ENCODE measurements at regions not wholly inside any gene's neighbourhood (a gene's known extent, or its start where the extent isn't known, plus 50 kb on each side); places are given as distances from the start of the nearest gene placed in this dataset.

DNA sequence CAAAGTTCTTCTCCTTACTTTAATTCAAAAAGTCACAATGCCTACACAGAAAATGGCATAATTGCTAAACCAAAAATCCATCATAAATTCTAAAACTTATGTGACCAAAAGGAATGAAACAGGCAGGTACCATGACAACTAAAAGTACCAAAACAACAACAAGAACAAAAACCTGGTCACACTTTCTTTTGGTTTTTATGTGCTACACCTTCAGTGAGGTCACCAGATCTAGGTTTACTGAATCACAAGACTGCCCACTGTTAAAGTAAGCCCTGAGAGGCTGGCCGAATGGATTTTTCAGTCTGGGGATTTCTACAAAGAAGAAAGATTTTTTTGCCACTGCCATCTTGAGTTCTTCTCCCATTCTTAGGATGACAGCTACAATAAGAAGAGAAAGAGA, 583.0 kb upstream of the PKN2 start:
- Histone ChIP-seq H3K27ac (ENCODE audit: low read depth, low read length) (no peak overlapping the region), H3K4me3 (ENCODE audit: low read depth, low read length) (no peak overlapping the region), H3K4me1 (ENCODE audit: control insufficient read depth, insufficient read depth, low read length, unreplicated experiment) (no peaks in the 10 kb centered on the region), H3K79me2 (ENCODE audit: control insufficient read depth, insufficient read depth, low read length, unreplicated experiment) (no peaks in the 10 kb centered on the region), H3K27me3 (ENCODE audit: insufficient read depth, low read length) (peaks cover 3% of the 10 kb centered on the region; the same call in 1 of the 2 replicates), H3K36me3 (ENCODE audit: insufficient read depth, low read length) (no peaks in the 10 kb centered on the region), H2AFZ (ENCODE audit: low read length, unreplicated experiment) (no peak overlapping the region)

- Histone ChIP-seq H3K4me3 (ENCODE audit: low read depth, low read length) (no peak overlapping the region), H3K79me2 (ENCODE audit: control insufficient read depth, insufficient read depth, low read length, unreplicated experiment) (no peaks in the 10 kb centered on the region), H3K4me1 (ENCODE audit: control insufficient read depth, insufficient read depth, low read length, unreplicated experiment) (no peaks in the 10 kb centered on the region), H2AFZ (ENCODE audit: low read length, unreplicated experiment) (no peak overlapping the region), H3K36me3 (ENCODE audit: insufficient read depth, low read length) (no peaks in the 10 kb centered on the region), H3K27ac (ENCODE audit: low read depth, low read length) (no peak overlapping the region), H3K27me3 (ENCODE audit: insufficient read depth, low read length) (no peaks in the 10 kb centered on the region)
Observed at GRCh38 chr1:88104236-88104635, 579.8 kb upstream of the PKN2 start.

GRCh38 chr1:88104886-88105285, 579.2 kb upstream of the PKN2 start:
- H3K4me1 ChIP-seq (ENCODE audit: control insufficient read depth, insufficient read depth, low read length, unreplicated experiment), result no peaks in the 10 kb centered on the region
- H3K27me3 ChIP-seq (ENCODE audit: insufficient read depth, low read length), result no peaks in the 10 kb centered on the region
- no peaks in the 10 kb centered on the region for H3K79me2 ChIP-seq (ENCODE audit: control insufficient read depth, insufficient read depth, low read length, unreplicated experiment)
- no peak overlapping the region for H3K27ac ChIP-seq (ENCODE audit: low read depth, low read length)
- no peak overlapping the region for H3K4me3 ChIP-seq (ENCODE audit: low read depth, low read length)
- no peaks in the 10 kb centered on the region for H3K36me3 ChIP-seq (ENCODE audit: insufficient read depth, low read length)
- H2AFZ ChIP-seq (ENCODE audit: low read length, unreplicated experiment), result no peak overlapping the region

- Histone ChIP-seq H3K79me2 (ENCODE audit: control insufficient read depth, insufficient read depth, low read length, unreplicated experiment) (no peaks in the 10 kb centered on the region), H3K4me1 (ENCODE audit: control insufficient read depth, insufficient read depth, low read length, unreplicated experiment) (no peaks in the 10 kb centered on the region), H3K27ac (ENCODE audit: low read depth, low read length) (no peak overlapping the region), H2AFZ (ENCODE audit: low read length, unreplicated experiment) (no peak overlapping the region), H3K36me3 (ENCODE audit: insufficient read depth, low read length) (no peaks in the 10 kb centered on the region), H3K4me3 (ENCODE audit: low read depth, low read length) (no peak overlapping the region), H3K27me3 (ENCODE audit: insufficient read depth, low read length) (no peaks in the 10 kb centered on the region)
Observed at GRCh38 chr1:88111816-88112215, 572.3 kb upstream of the PKN2 start.

GRCh38 chr1:88117597-88117996, 566.5 kb upstream of the PKN2 start:
- Histone ChIP-seq H3K4me1 (ENCODE audit: control insufficient read depth, insufficient read depth, low read length, unreplicated experiment) (no peaks in the 10 kb centered on the region), H3K27ac (ENCODE audit: low read depth, low read length) (no peak overlapping the region), H3K79me2 (ENCODE audit: control insufficient read depth, insufficient read depth, low read length, unreplicated experiment) (no peaks in the 10 kb centered on the region), H3K4me3 (ENCODE audit: low read depth, low read length) (no peak overlapping the region), H2AFZ (ENCODE audit: low read length, unreplicated experiment) (no peak overlapping the region), H3K27me3 (ENCODE audit: insufficient read depth, low read length) (no peaks in the 10 kb centered on the region), H3K36me3 (ENCODE audit: insufficient read depth, low read length) (no peaks in the 10 kb centered on the region)

DNA sequence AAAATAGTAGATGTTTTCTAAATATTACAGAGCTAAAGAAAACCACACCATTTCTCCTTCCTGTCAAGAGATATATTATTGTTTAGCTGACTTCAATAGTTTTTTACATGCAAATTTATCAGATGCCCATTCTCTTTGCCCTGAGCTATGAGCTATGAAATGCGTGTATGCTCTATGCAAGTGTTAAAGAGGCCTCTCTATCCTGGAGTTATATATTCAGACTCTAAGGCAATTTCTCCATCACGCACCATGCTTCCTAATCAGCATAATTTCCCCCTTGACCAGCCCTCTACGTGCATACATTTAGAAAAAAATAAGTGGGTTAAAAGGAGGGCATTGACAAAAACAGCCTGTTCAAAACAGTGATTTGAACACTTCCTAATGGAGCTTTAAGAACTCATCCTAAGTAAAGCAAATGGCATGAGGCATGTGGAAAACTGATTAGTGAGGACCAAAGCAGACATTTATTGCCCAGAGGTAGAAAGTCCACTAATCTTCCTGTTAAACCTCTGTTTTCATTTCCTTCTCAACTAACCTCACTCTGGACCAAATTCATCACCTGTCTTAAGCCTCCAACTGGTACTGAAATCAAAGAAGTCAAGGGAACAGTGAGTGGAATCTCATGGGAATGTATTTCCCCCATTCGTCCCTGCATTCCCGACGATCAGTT, 565.8 kb upstream of the PKN2 start:
- Histone ChIP-seq H3K4me3 (ENCODE audit: low read depth, low read length) (no peak overlapping the region), H3K36me3 (ENCODE audit: insufficient read depth, low read length) (no peaks in the 10 kb centered on the region), H2AFZ (ENCODE audit: low read length, unreplicated experiment) (no peak overlapping the region), H3K4me1 (ENCODE audit: control insufficient read depth, insufficient read depth, low read length, unreplicated experiment) (no peaks in the 10 kb centered on the region), H3K27me3 (ENCODE audit: insufficient read depth, low read length) (no peaks in the 10 kb centered on the region), H3K79me2 (ENCODE audit: control insufficient read depth, insufficient read depth, low read length, unreplicated experiment) (no peaks in the 10 kb centered on the region), H3K27ac (ENCODE audit: low read depth, low read length) (no peak overlapping the region)

- no peaks in the 10 kb centered on the region for H3K79me2 ChIP-seq (ENCODE audit: control insufficient read depth, insufficient read depth, low read length, unreplicated experiment)
- no peak overlapping the region for H3K27ac ChIP-seq (ENCODE audit: low read depth, low read length)
- H3K27me3 ChIP-seq (ENCODE audit: insufficient read depth, low read length), result no peaks in the 10 kb centered on the region
- H3K4me1 ChIP-seq (ENCODE audit: control insufficient read depth, insufficient read depth, low read length, unreplicated experiment), result no peaks in the 10 kb centered on the region
- no peak overlapping the region for H3K4me3 ChIP-seq (ENCODE audit: low read depth, low read length)
- no peak overlapping the region for H2AFZ ChIP-seq (ENCODE audit: low read length, unreplicated experiment)
- no peaks in the 10 kb centered on the region for H3K36me3 ChIP-seq (ENCODE audit: insufficient read depth, low read length)
Observed at GRCh38 chr1:88124614-88125013, 559.5 kb upstream of the PKN2 start.

DNA sequence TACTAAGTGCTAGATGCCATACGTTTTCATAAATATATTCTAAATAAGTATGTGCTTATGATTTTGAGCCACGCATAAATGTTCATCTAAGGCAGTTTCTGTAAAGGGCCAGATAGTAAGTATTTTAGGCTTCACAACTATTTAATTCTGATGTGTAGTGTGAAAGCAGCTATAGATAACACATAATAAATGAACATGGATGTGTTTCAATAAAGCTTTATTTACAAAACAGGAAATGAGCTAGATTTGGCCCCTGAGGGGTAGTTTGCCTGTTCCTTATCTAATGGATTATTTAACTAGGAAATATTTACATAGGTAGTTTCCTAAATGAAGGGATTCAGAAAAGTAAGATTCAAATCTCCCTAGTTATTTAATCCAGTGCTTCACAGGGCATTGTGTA, 557.6 kb upstream of the PKN2 start:
- Histone ChIP-seq H3K4me3 (ENCODE audit: low read depth, low read length) (no peak overlapping the region), H3K27ac (ENCODE audit: low read depth, low read length) (no peak overlapping the region), H3K36me3 (ENCODE audit: insufficient read depth, low read length) (no peaks in the 10 kb centered on the region), H3K27me3 (ENCODE audit: insufficient read depth, low read length) (no peaks in the 10 kb centered on the region), H3K79me2 (ENCODE audit: control insufficient read depth, insufficient read depth, low read length, unreplicated experiment) (no peaks in the 10 kb centered on the region), H2AFZ (ENCODE audit: low read length, unreplicated experiment) (no peak overlapping the region), H3K4me1 (ENCODE audit: control insufficient read depth, insufficient read depth, low read length, unreplicated experiment) (no peaks in the 10 kb centered on the region)

DNA sequence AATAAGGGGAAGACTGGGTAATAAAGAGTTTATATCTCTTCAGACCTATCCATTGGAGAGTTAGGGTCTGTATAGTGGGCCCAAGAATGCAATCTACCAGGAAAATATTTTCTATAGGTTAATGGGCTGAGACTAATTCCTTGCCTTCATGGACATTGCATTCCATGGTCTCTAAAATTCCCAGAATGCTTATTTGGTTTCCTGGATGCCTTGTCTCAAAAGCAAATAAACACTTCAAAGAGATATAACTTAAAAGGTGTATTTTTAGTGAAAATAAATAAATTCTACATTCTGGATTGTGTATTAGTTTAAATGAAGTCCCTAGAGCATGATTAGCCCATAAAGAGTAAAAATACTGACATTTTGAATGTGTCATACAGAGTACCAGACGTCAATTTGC, 550.1 kb upstream of the PKN2 start:
- Histone ChIP-seq H3K4me1 (ENCODE audit: control insufficient read depth, insufficient read depth, low read length, unreplicated experiment) (no peaks in the 10 kb centered on the region), H3K79me2 (ENCODE audit: control insufficient read depth, insufficient read depth, low read length, unreplicated experiment) (no peaks in the 10 kb centered on the region), H2AFZ (ENCODE audit: low read length, unreplicated experiment) (no peak overlapping the region), H3K36me3 (ENCODE audit: insufficient read depth, low read length) (no peaks in the 10 kb centered on the region), H3K27me3 (ENCODE audit: insufficient read depth, low read length) (no peaks in the 10 kb centered on the region), H3K4me3 (ENCODE audit: low read depth, low read length) (no peak overlapping the region), H3K27ac (ENCODE audit: low read depth, low read length) (no peak overlapping the region)

DNA sequence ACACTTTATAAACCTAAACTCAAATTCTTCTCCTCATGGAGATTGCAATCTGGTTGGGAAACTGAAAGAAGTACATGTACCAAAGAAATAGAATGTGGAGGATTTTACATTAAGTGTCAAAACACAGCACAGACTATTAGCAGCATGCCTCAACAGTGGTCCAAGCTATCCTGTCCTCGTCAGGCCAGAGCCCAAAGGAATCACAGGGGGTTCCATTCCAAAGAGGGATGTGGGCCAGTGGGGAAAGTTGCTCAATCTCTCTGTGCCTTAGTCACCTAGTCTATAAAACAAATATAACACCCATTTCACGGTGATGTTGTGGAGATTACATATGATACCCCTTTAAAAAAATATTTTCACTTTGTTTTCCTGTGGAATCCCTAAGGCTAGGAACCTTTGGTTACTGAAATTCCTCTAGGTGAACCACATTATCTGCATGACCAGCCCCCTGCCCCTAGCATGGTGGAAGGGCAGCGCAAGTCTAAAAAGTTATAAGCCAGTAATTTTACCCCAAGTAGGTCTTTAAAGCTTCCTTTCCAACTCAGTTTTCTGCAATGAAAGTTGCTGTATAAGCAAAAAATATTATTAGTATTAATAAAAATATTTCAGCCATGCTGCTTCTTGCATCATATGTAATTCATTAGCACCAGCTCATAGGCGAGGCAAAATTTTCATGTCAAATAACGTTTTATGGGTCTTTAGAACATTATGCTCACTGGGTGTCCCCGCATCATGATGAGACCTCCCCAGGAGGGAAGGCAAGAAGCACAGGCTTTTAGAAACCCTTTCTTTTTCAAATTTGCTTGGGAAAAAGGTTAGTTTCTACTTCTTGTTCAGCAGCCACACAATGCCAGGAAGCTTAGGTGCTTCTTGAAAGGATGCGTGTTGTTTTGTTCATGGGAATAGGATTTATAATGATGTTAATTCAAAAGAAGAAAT, 548.8 kb upstream of the PKN2 start:
- Histone ChIP-seq H3K4me3 (ENCODE audit: low read depth, low read length) (no peak overlapping the region), H2AFZ (ENCODE audit: low read length, unreplicated experiment) (no peak overlapping the region), H3K27me3 (ENCODE audit: insufficient read depth, low read length) (no peaks in the 10 kb centered on the region), H3K4me1 (ENCODE audit: control insufficient read depth, insufficient read depth, low read length, unreplicated experiment) (no peaks in the 10 kb centered on the region), H3K27ac (ENCODE audit: low read depth, low read length) (no peak overlapping the region), H3K79me2 (ENCODE audit: control insufficient read depth, insufficient read depth, low read length, unreplicated experiment) (no peaks in the 10 kb centered on the region), H3K36me3 (ENCODE audit: insufficient read depth, low read length) (no peaks in the 10 kb centered on the region)

DNA sequence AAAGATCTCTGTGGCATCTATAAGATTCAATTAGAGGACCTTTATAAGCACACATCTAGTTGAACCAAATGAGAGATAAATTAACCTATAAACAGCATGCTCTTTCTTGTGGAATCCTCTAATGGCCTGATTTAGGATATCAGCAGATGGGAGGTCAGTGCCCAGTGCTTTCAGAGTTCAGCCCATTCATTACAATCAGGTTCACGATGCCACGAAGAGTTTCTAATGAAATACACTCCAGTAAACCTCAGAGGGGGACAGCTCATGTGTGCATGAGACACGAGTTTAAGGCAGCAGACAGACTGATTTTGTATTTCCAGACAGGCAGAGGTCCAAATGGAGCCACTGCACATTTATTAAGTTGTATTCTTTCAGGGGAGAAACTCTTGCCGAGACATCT, 544.4 kb upstream of the PKN2 start:
- no peak overlapping the region for H3K4me3 ChIP-seq (ENCODE audit: low read depth, low read length)
- no peak overlapping the region for H2AFZ ChIP-seq (ENCODE audit: low read length, unreplicated experiment)
- no peaks in the 10 kb centered on the region for H3K27me3 ChIP-seq (ENCODE audit: insufficient read depth, low read length)
- no peaks in the 10 kb centered on the region for H3K4me1 ChIP-seq (ENCODE audit: control insufficient read depth, insufficient read depth, low read length, unreplicated experiment)
- H3K36me3 ChIP-seq (ENCODE audit: insufficient read depth, low read length), result no peaks in the 10 kb centered on the region
- H3K79me2 ChIP-seq (ENCODE audit: control insufficient read depth, insufficient read depth, low read length, unreplicated experiment), result no peaks in the 10 kb centered on the region
- no peak overlapping the region for H3K27ac ChIP-seq (ENCODE audit: low read depth, low read length)
